BE2C (cell line): ENCODE measurements at regions not wholly inside any gene's neighbourhood (a gene's known extent, or its start where the extent isn't known, plus 50 kb on each side); places are given as distances from the start of the nearest gene placed in this dataset.
A peak's percentile ranks its signal among the peaks of the same experiment; 100 is the strongest.

Source experiments
- DNase-seq: peaks from one replicate; pipeline ENCODE4 v3.0.0-alpha.2; 2020
- H3K27me3 ChIP-seq: fragments of 250-450 bp; sonication (Bioruptor Pico); 2 replicates; pipeline ENCODE4 v1.5.1; 2020; ENCODE audit warnings: mild to moderate bottlenecking
- H3K36me3 ChIP-seq: fragments of 250-450 bp; sonication (Bioruptor Pico); 2 replicates; pipeline ENCODE4 v1.5.1; 2020; ENCODE audit warnings: mild to moderate bottlenecking
- H3K4me1 ChIP-seq: fragments of 250-450 bp; sonication (Bioruptor Pico); 2 replicates; pipeline ENCODE4 v1.5.1; 2020
- H3K4me3 ChIP-seq: 2 replicates; pipeline ENCODE4 v1.5.1; 2011; ENCODE audit warnings: low read depth, low read length
- H3K9me3 ChIP-seq: fragments of 250-450 bp; sonication (Bioruptor Pico); 2 replicates; pipeline ENCODE4 v1.5.1; 2020
- CTCF ChIP-seq: IDR thresholded peaks from 2 replicates; pipeline ENCODE4 v1.5.1; 2012; ENCODE audit warnings: mild to moderate bottlenecking, low read depth, low read length

DNA sequence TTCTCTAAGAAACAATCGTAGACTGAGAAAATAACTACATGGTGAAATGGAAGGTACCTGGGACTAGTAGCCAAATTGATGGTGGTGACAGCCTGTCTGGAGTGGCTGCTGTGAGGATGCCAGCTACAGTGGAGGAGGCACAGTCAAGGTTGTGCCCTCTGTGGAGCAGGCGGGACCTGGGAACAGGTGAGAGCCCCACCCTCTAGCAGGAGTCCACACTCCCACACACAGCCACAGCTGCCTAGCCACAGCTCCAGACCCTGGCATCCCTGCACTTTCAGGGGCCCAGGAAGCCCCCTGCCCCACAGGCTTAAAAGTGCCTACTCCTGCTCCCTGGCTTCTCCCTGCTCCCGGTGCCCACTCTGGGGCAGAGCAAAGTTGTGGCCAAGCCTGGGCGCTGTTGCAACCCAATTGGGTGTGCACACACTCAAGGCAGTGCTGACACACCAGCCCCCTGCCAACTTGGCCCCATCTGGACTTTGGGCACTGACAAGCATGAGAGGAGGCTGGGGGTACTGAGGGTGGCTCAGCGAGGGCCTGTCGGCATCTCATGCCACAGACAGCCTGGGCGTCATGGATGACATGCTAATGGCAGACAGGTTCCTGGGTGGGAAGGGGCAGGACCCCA, 548.7 kb downstream of the TBC1D32 start:
- Histone ChIP-seq H3K27me3 (no peaks in the 10 kb centered on the region), H3K4me1 (no peaks in the 10 kb centered on the region), H3K9me3 (no peaks in the 10 kb centered on the region), H3K36me3 (no peaks in the 10 kb centered on the region), H3K4me3 (no peak overlapping the region)
- no peak for TF ChIP-seq CTCF
- no peak for DNase-seq

DNA sequence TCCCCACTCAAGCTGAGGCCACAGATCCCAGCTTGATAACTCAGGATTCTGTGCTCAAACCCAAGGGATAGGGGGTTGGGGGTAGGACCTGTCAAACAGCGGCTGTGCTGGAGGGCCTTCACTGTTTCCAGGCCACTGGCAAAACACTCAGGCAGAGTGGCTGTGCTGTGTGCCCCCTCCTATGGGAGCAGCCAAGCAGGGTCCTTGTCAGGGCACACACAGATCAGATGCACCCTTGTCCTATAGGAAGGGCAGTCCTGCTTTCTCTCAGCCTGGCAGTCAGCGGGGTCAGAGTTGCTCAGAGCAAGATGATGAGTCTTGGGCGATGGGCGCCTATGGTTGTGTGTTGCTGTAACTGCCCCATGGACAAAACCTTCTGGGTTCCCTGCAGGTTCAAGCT, 554.8 kb downstream of the TBC1D32 start:
- no peaks in the 10 kb centered on the region for H3K4me1 ChIP-seq
- no peaks in the 10 kb centered on the region for H3K36me3 ChIP-seq
- no peaks in the 10 kb centered on the region for H3K27me3 ChIP-seq
- H3K4me3 ChIP-seq = no peak overlapping the region
- DNase-seq = no peak
- no peaks in the 10 kb centered on the region for H3K9me3 ChIP-seq
- no peak for TF ChIP-seq CTCF

DNA sequence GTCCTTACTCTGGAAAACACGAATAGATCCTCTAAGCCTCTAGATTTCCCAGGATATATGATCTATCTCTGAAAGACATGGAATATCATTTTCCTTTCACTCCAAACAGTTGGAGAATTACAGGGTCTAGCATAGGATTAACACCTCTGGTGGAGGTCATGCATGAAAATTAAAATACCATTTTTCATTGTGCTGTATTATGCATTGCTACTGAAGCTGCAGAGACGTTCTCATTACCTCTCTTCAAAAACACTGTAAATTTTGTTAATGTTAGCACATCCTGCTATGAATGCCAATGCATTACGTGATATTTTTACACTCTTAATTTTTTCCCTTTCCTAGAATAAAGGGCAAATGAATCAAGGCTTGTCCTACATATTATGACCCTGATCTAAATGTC, 558.6 kb downstream of the TBC1D32 start:
- no peaks in the 10 kb centered on the region for H3K36me3 ChIP-seq
- H3K4me1 ChIP-seq = no peaks in the 10 kb centered on the region
- DNase-seq = no peak
- no peak overlapping the region for H3K4me3 ChIP-seq
- H3K9me3 ChIP-seq = no peaks in the 10 kb centered on the region
- H3K27me3 ChIP-seq = no peaks in the 10 kb centered on the region
- TF ChIP-seq CTCF = no peak

DNA sequence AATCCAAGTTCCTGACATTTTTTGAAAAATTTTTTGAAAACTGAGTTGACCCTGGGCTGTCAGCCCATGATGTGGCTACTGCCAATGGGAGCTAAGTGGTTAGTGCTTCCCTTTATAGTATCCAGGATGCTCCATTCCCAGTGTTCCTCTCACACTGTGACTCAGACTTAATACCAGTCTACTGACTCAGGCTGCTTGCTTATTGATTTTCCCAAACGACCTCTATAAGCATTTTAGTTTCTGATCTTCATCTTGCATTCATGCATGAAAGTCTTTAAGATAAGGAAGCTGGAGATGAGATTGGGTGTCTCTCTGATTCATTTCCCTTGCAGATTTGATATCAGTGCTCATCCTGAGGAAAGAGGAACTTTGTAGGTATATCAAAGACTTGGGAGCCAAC, 560.0 kb downstream of the TBC1D32 start:
- Histone ChIP-seq H3K4me1 (no peaks in the 10 kb centered on the region), H3K27me3 (no peaks in the 10 kb centered on the region), H3K4me3 (no peak overlapping the region), H3K36me3 (no peaks in the 10 kb centered on the region), H3K9me3 (no peaks in the 10 kb centered on the region)
- no peak for TF ChIP-seq CTCF
- no peak for DNase-seq

GRCh38 chr6:120771019-120771418, 563.3 kb downstream of the TBC1D32 start:
- DNase-seq = no peak
- Histone ChIP-seq H3K4me3 (no peak overlapping the region), H3K9me3 (no peaks in the 10 kb centered on the region), H3K4me1 (no peaks in the 10 kb centered on the region), H3K27me3 (no peaks in the 10 kb centered on the region), H3K36me3 (no peaks in the 10 kb centered on the region)
- TF ChIP-seq CTCF = no peak

DNA sequence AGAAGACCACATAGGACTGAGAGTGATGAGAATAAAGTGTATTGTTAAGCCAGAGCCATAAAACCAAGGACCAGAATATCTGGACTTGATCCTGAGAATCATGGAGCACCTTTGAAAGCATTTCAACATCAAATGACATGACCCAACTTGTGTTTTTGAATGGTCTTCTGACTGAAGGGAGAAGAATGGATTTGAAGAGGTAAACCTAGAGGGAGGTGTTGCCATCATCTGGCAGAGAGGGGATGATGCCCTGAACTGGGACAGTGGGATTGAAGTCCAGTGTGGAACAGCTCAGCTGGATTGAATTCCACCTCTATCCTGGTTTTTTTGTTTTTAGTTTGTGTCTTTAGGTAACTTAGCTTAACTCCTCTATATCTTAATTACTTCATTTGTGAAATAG, 570.0 kb downstream of the TBC1D32 start:
- no peak overlapping the region for H3K4me3 ChIP-seq
- no peak for DNase-seq
- no peaks in the 10 kb centered on the region for H3K27me3 ChIP-seq
- peak; percentile 28 for TF ChIP-seq CTCF
- no peaks in the 10 kb centered on the region for H3K36me3 ChIP-seq
- no peaks in the 10 kb centered on the region for H3K4me1 ChIP-seq
- H3K9me3 ChIP-seq = no peaks in the 10 kb centered on the region
